K562 (cell line): ENCODE measurements at regions not wholly inside any gene's neighbourhood (a gene's known extent, or its start where the extent isn't known, plus 50 kb on each side); places are given as distances from the start of the nearest gene placed in this dataset.

Source experiments
- ATAC-seq: fragments of 200-7000 bp; cut with Tn5 transposase; 3 replicates; pipeline ENCODE4 v1.9.1; 2020; ENCODE audit warnings: moderate library complexity
- BruUV-seq: library from RNA; stranded (reverse); fragments of 400-500 nt; replicated peaks from 2 replicates; lab custom pipeline; 2021; lab: Mats Ljungman, UMichigan
- CTCF ChIA-PET: fragments of 300-600 bp; formaldehyde crosslinking; extraction: SDS; loops from one replicate; lab custom pipeline; 2021; ENCODE audit warnings: low intra/inter-chr PET ratio; lab: Yijun Ruan, JAX
- POLR2A ChIA-PET: fragments of 300-600, 350-650 bp; sonication (Branson Sonifier 250); formaldehyde crosslinking; extraction: SDS; loops from one replicate; lab custom pipeline; 2021; ENCODE audit warnings: antibody characterized with exemption, inconsistent platforms; lab: Yijun Ruan, JAX
- DNase-seq, 4 experiments: peaks; one replicate each; pipeline versions ENCODE4 v3.0.0 to v3.0.0-alpha.2; 2011 to 2018; ENCODE audit warnings: low spot score in 3 of 4, mixed read lengths in 3 of 4; ENCODE audit errors: extremely low read depth in 1 of 4
- FAIRE-seq: peaks from 2 replicates; lab custom pipeline; 2011; peaks lifted over from hg19 to GRCh38; lab: Jason Lieb, UNC
- H2AFZ ChIP-seq: 2 replicates; pipeline ENCODE4 v1.6.0; 2011; ENCODE audit warnings: low read depth, low read length, control low read depth, inconsistent platforms
- H3K27ac ChIP-seq: fragments of 200-600 bp; 3 replicates; pipeline ENCODE4 v1.8.0; 2011; ENCODE audit warnings: low read depth, mild to moderate bottlenecking, control low read depth, inconsistent platforms, low read length, moderate library complexity, mixed read lengths; ENCODE audit errors: extremely low read depth
- H3K27me3 ChIP-seq, 2 experiments: fragments of 300-600 bp in 1 of 2; 2 replicates in 1 of 2; 3 replicates in 1 of 2; pipeline versions ENCODE4 v1.6.0 to v1.8.0; 2011; ENCODE audit warnings: inconsistent platforms in 2 of 2, low read length in 2 of 2, mild to moderate bottlenecking in 1 of 2, mixed read lengths in 1 of 2, moderate library complexity in 1 of 2; ENCODE audit not compliant: control insufficient read depth in 2 of 2, insufficient read depth in 2 of 2
- H3K36me3 ChIP-seq: fragments of 300-600 bp; 3 replicates; pipeline ENCODE4 v1.8.0; 2011; ENCODE audit warnings: mild to moderate bottlenecking, low read length, inconsistent platforms; ENCODE audit not compliant: control insufficient read depth, insufficient read depth
- H3K4me1 ChIP-seq, 2 experiments: fragments of 200-600 bp in 1 of 2; replicated peaks in 1 of 2; 2 replicates in 1 of 2; 3 replicates in 1 of 2; pipeline versions ENCODE4 v1.5.1 to v1.8.0; 2011; ENCODE audit warnings: inconsistent platforms in 2 of 2, low read length in 2 of 2, mild to moderate bottlenecking in 1 of 2, mixed read lengths in 1 of 2, moderate library complexity in 1 of 2; ENCODE audit not compliant: control insufficient read depth in 2 of 2, insufficient read depth in 2 of 2
- H3K4me2 ChIP-seq: 2 replicates; pipeline ENCODE4 v1.6.1; 2011; ENCODE audit warnings: low read length, control low read depth, inconsistent platforms, mixed read lengths; ENCODE audit not compliant: insufficient read depth
- H3K4me3 ChIP-seq: fragments of 200-600 bp; sonication (generic), shearing (Covaris generic); 2 replicates; pipeline ENCODE4 v1.5.1; 2016; ENCODE audit warnings: control low read depth, inconsistent platforms
- H3K79me2 ChIP-seq: fragments of 200-600 bp; 3 replicates; pipeline ENCODE4 v1.8.0; 2011; ENCODE audit warnings: low read length, inconsistent platforms; ENCODE audit not compliant: control insufficient read depth, insufficient read depth
- H3K9ac ChIP-seq, 2 experiments: 2 replicates each; pipeline versions ENCODE4 v1.6.0 to v1.6.1; 2011; ENCODE audit warnings: low read depth in 2 of 2, low read length in 2 of 2, control low read depth in 1 of 2, inconsistent platforms in 1 of 2, mild to moderate bottlenecking in 1 of 2, mixed read lengths in 1 of 2; ENCODE audit not compliant: insufficient read depth in 1 of 2
- H3K9me1 ChIP-seq: one replicate; pipeline ENCODE4 v1.6.0; 2011; ENCODE audit warnings: inconsistent platforms, mild to moderate bottlenecking, low read length, moderate library complexity; ENCODE audit not compliant: control insufficient read depth, insufficient read depth
- H3K9me3 ChIP-seq: replicated peaks from 2 replicates; pipeline ENCODE4 v1.5.1; 2011; ENCODE audit warnings: low read depth, low read length, inconsistent platforms; ENCODE audit not compliant: control insufficient read depth, insufficient read depth
- H4K20me1 ChIP-seq: replicated peaks from 2 replicates; pipeline ENCODE4 v1.6.1; 2011; ENCODE audit warnings: low read length, inconsistent platforms, mixed read lengths; ENCODE audit not compliant: control insufficient read depth, insufficient read depth
- BCL6 ChIP-seq: fragments of 250-450 bp; sonication (Bioruptor Pico); IDR thresholded peaks from 2 replicates; pipeline ENCODE4 v1.4.0; 2020
- CBX2 ChIP-seq: fragments of 200-600 bp; sonication (generic); IDR thresholded peaks from one replicate; pipeline ENCODE4 v1.6.1; 2012; ENCODE audit warnings: mild to moderate bottlenecking, low read length, inconsistent platforms; ENCODE audit not compliant: insufficient read depth, poor library complexity, severe bottlenecking
- CHD4 ChIP-seq: fragments of 200-600 bp; sonication (generic); IDR thresholded peaks from 3 replicates; pipeline ENCODE4 v1.6.1; 2012; ENCODE audit warnings: low read depth, mild to moderate bottlenecking, mixed read lengths, low read length, inconsistent platforms; ENCODE audit not compliant: insufficient read depth, insufficient replicate concordance, poor library complexity, severe bottlenecking
- ETV5 ChIP-seq: sonication (generic); formaldehyde crosslinking; IDR thresholded peaks from 2 replicates; pipeline ENCODE4 v1.4.0; 2020; ENCODE audit warnings: low read depth, mild to moderate bottlenecking, missing genetic modification reagents
- GTF3C2 ChIP-seq: IDR thresholded peaks from 3 replicates; pipeline ENCODE4 v1.6.1; 2011; ENCODE audit warnings: borderline replicate concordance, mild to moderate bottlenecking, moderate library complexity; ENCODE audit not compliant: insufficient read length; ENCODE audit errors: extremely low read depth
- HDAC1 ChIP-seq, 2 experiments: fragments of 450-650 bp; IDR thresholded peaks; 2 replicates each; pipeline ENCODE4 v1.6.1; 2016 to 2017; ENCODE audit warnings: inconsistent platforms in 1 of 2, mild to moderate bottlenecking in 1 of 2, moderate library complexity in 1 of 2
- HMGN3 ChIP-seq: IDR thresholded peaks from 2 replicates; pipeline ENCODE4 v1.6.1; 2011; ENCODE audit warnings: borderline replicate concordance, low read depth, mild to moderate bottlenecking, mixed read lengths, low read length; ENCODE audit not compliant: insufficient read length; ENCODE audit errors: extremely low read depth
- MCM7 ChIP-seq, 2 experiments: fragments of 450-650 bp; IDR thresholded peaks; 2 replicates each; pipeline ENCODE4 v1.6.1; 2016 to 2018
- NEUROD1 ChIP-seq: fragments of 150-350 bp; IDR thresholded peaks from 2 replicates; pipeline ENCODE4 v1.6.1; 2014; ENCODE audit warnings: borderline replicate concordance, low read length, low read depth; ENCODE audit not compliant: partially characterized antibody
- NRF1 ChIP-seq, 2 experiments: fragments of 450-650 bp; IDR thresholded peaks in 1 of 2; conservative IDR thresholded peaks in 1 of 2; 2 replicates each; pipeline ENCODE4 v1.6.1; 2014; ENCODE audit warnings: mild to moderate bottlenecking in 2 of 2
- RUNX1 ChIP-seq: sonication (generic); IDR thresholded peaks from 2 replicates; pipeline ENCODE4 v1.6.1; 2016; ENCODE audit warnings: antibody characterized with exemption, low read depth
- SMARCE1 ChIP-seq: fragments of 450-650 bp; IDR thresholded peaks from 2 replicates; pipeline ENCODE4 v1.7.1; 2016; ENCODE audit warnings: mild to moderate bottlenecking
- SRSF9 ChIP-seq: fragments of 200-400 bp; formaldehyde crosslinking; IDR thresholded peaks from 2 replicates; pipeline ENCODE4 v1.6.1; 2017; ENCODE audit warnings: low read depth, low read length, borderline replicate concordance
- TRIM25 ChIP-seq: fragments of 450-650 bp; IDR thresholded peaks from 2 replicates; pipeline ENCODE4 v1.7.0; 2016; ENCODE audit warnings: borderline replicate concordance
- ZBTB1 ChIP-seq: sonication (generic); formaldehyde crosslinking; IDR thresholded peaks from 2 replicates; pipeline ENCODE4 v1.8.1; 2023; ENCODE audit warnings: missing genetic modification reagents, low read depth, mild to moderate bottlenecking, borderline replicate concordance
- ZNF699 ChIP-seq: fragments of 250-450 bp; sonication (Bioruptor Pico); IDR thresholded peaks from 2 replicates; pipeline ENCODE4 v1.8.0; 2021; ENCODE audit warnings: mild to moderate bottlenecking, moderate library complexity; ENCODE audit not compliant: insufficient replicate concordance
- ZNF77 ChIP-seq: fragments of 250-450 bp; sonication (Bioruptor Pico); IDR thresholded peaks from 2 replicates; pipeline ENCODE4 v1.5.0; 2020
- WGBS: fragments of 100-300 bp; shearing (Covaris generic); methylation state at CpG from one replicate; pipeline ENCODE4 v1.1.6; 2016; ENCODE audit warnings: low coverage, mixed read lengths; ENCODE audit not compliant: insufficient coverage; ENCODE audit errors: missing lambda C conversion rate; 5-methylcytosine and 5-hydroxymethylcytosine counted together
- in situ Hi-C: fragments of 300-500 bp; cut with MboI; formaldehyde crosslinking; loops from 4 replicates; pipeline ENCODE4 v1.15.0; 2018; ENCODE audit warnings: inconsistent platforms, mixed read lengths
- intact Hi-C: fragments of 100-400 bp; cut with micrococcal nuclease; formaldehyde crosslinking; loops from 2 replicates; pipeline ENCODE4 v1.14.2; 2022

GRCh38 chr6:56396435-56396834, 149.1 kb upstream of the COL21A1 start:
- FAIRE-seq, result no peak
- POLR2A ChIA-PET, result no interaction called here

More at GRCh38 chr6:56396435-56396834, 149.1 kb upstream of the COL21A1 start:
- Histone ChIP-seq H3K36me3 (no peaks in the 10 kb centered on the region), H3K9me1 (no peaks in the 10 kb centered on the region), H3K79me2 (no peaks in the 10 kb centered on the region)
- no peak for TF ChIP-seq MCM7 (IDR thresholded peaks at IDR 0.05)
- TF ChIP-seq ZBTB1 (CRISPR knock-in tag), result no peak
- TF ChIP-seq CHD4, result no peak
- no peak for TF ChIP-seq ETV5 (CRISPR knock-in tag)
- TF ChIP-seq BCL6 (CRISPR knock-in tag), result no peak
- no peak for TF ChIP-seq TRIM25
- no peak for TF ChIP-seq ZNF77 (CRISPR knock-in tag)
- TF ChIP-seq SRSF9, result no peak
- TF ChIP-seq NEUROD1, result no peak
- TF ChIP-seq GTF3C2, result no peak
- no peak for TF ChIP-seq RUNX1
- TF ChIP-seq SMARCE1, result no peak
- no peak for TF ChIP-seq HMGN3
- no peak for TF ChIP-seq ZNF699 (CRISPR knock-in tag)
- no peak for TF ChIP-seq CBX2
- no peak for TF ChIP-seq HDAC1 (IDR thresholded peaks at IDR 0.05)
- no peak for TF ChIP-seq NRF1 (conservative IDR thresholded peaks at IDR 0.05 in 1 of 2, IDR thresholded peaks at IDR 0.05 in 1 of 2)
- TF ChIP-seq, all 486 proteins: peak for 0
- Histone ChIP-seq H2AFZ (no peak overlapping the region), H3K4me3 (no peak overlapping the region), H3K4me1 (peaks cover 0 to 3% of the 10 kb centered on the region in 2 experiments; a peak in 2 of 5 replicates), H3K4me2 (no peak overlapping the region), H3K27ac (no peak overlapping the region), H3K9me3 (no peaks in the 10 kb centered on the region), H4K20me1 (no peaks in the 10 kb centered on the region), H3K27me3 (no peaks in the 10 kb centered on the region), H3K9ac (no peak overlapping the region)
- CTCF ChIA-PET, result no interaction called here
- 3% methylated on average over 2 of the region's 2 CpGs for WGBS
- in situ Hi-C loops, result no loop called here
- no TSS peak for BruUV-seq
- DNase-seq (no peak), ATAC-seq (no peak)
- intact Hi-C loops, result no loop called here
